GM13977 (cell line): ENCODE measurements at regions not wholly inside any gene's neighbourhood (a gene's known extent, or its start where the extent isn't known, plus 50 kb on each side); places are given as distances from the start of the nearest gene placed in this dataset.

Experiments
- DNase-seq: peaks from one replicate; pipeline ENCODE4 v3.0.0; 2012; ENCODE audit warnings: low spot score
- CTCF ChIP-seq: IDR thresholded peaks from 2 replicates; pipeline ENCODE4 v1.5.1; 2012; ENCODE audit warnings: mild to moderate bottlenecking, control low read depth; ENCODE audit not compliant: insufficient read depth; ENCODE audit errors: extremely low read depth, missing control alignments
- in situ Hi-C: fragments of 300-500 bp; cut with MboI; formaldehyde crosslinking; loops from one replicate; pipeline ENCODE4 v1.12.0; 2022; ENCODE audit warnings: low sequenced_read_pairs, low pct_unique_long_range_greater_than_20kb, mixed read lengths, inconsistent platforms; ENCODE audit not compliant: unreplicated experiment

DNA sequence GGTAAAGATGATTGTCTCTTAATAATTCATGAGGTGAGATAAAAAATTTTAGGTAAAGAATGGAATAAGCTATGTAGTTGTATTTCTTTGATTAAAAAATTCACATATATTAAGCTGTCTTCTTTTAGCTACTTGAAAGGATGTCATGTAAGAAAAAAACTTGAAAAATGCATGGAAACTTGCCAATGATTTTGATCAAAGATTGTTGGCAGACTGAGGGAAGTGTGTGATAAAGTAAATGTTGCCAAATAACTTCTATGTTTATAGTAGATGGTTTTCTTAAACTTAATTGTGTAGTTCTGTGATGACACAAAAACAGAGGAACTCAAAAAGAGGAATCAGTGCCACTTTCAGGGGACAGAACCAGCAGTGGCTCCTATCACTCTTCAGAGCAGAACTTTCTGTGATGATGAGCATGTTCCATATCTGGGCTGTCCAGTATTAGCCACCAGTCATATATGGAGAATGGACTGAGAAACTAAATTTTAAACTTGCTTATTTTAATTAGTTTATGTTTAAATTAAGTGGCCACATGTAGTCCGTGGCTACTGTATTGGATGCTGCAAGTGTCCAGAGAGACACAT is 51.9 kb upstream of the SLC38A11 start:
- in situ Hi-C loops: loop anchor here (25.0 kb wide), 1 partner anchor 180 kb away; no protein-coding TSS in a partner anchor
- TF ChIP-seq CTCF: no peak
- no peak for DNase-seq
